ENCODE measurements at regions not wholly inside any gene's neighbourhood (a gene's known extent, or its start where the extent isn't known, plus 50 kb on each side); places are given as distances from the start of the nearest gene placed in this dataset.

- TF ChIP-seq PRDM2 (tag by site-specific recombination; IDR thresholded peaks at IDR 0.05; ENCODE audit: borderline replicate concordance) (no peak), BCL11B (tag by site-specific recombination; IDR thresholded peaks at IDR 0.05; ENCODE audit: low read depth) (no peak), ZNF132 (tag by site-specific recombination; IDR thresholded peaks at IDR 0.05; ENCODE audit: borderline replicate concordance) (no peak), ZBTB48 (tag by site-specific recombination; IDR thresholded peaks at IDR 0.05) (no peak), ZNF248 (tag by site-specific recombination; IDR thresholded peaks at IDR 0.05) (no peak), ZNF501 (tag by site-specific recombination; IDR thresholded peaks at IDR 0.05) (no peak)
Observed at GRCh38 chr14:43872222-43872621, 634.9 kb downstream of the FSCB start (continued).

GRCh38 chr14:43858981-43859380, 648.1 kb downstream of the FSCB start:
- no peak for TF ChIP-seq ZNF354C (tag by site-specific recombination; IDR thresholded peaks at IDR 0.05; ENCODE audit: borderline replicate concordance, low read depth)
- no peak overlapping the region for H3K27ac ChIP-seq (ENCODE audit: extremely low read depth, low read depth, low read length)
- H3K4me1 ChIP-seq (ENCODE audit: control insufficient read depth, insufficient read depth, low read length): no peaks in the 10 kb centered on the region
- no peaks in the 10 kb centered on the region for H3K36me3 ChIP-seq (ENCODE audit: control insufficient read depth in 2 of 2, insufficient read depth in 1 of 2, low read length in 2 of 2)
- no peaks in the 10 kb centered on the region for H3K9me3 ChIP-seq (ENCODE audit: control insufficient read depth, insufficient read depth, low read depth, low read length)
- CTCF ChIA-PET: no interaction called here
- POLR2A ChIA-PET: no interaction called here
- H3K4me3 ChIP-seq (ENCODE audit: low read depth, low read length): no peak overlapping the region

- POLR2A ChIA-PET: no interaction called here
- no peak for TF ChIP-seq ZNF292 (tag by site-specific recombination; IDR thresholded peaks at IDR 0.05; ENCODE audit: borderline replicate concordance, low read depth)
- Histone ChIP-seq H3K4me3 (ENCODE audit: low read depth, low read length) (no peak overlapping the region), H3K9me3 (ENCODE audit: control insufficient read depth, insufficient read depth, low read depth, low read length) (no peaks in the 10 kb centered on the region), H3K27ac (ENCODE audit: extremely low read depth, low read depth, low read length) (no peak overlapping the region), H3K4me1 (ENCODE audit: control insufficient read depth, insufficient read depth, low read length) (no peaks in the 10 kb centered on the region), H3K36me3 (ENCODE audit: control insufficient read depth in 2 of 2, insufficient read depth in 1 of 2, low read length in 2 of 2) (no peaks in the 10 kb centered on the region)
- CTCF ChIA-PET: no interaction called here
Observed at GRCh38 chr14:43855556-43855955, 651.5 kb downstream of the FSCB start.

- TF ChIP-seq PATZ1 (tag by site-specific recombination; IDR thresholded peaks at IDR 0.05) (no peak), ZNF121 (tag by site-specific recombination; IDR thresholded peaks at IDR 0.05) (no peak), FEZF1 (tag by site-specific recombination; IDR thresholded peaks at IDR 0.05) (no peak), ZNF555 (tag by site-specific recombination; conservative IDR thresholded peaks at IDR 0.05) (no peak), KLF10 (tag by site-specific recombination; IDR thresholded peaks at IDR 0.05) (no peak), BCL11A (tag by site-specific recombination; IDR thresholded peaks at IDR 0.05; ENCODE audit: low read depth) (no peak), ZNF610 (tag by site-specific recombination; IDR thresholded peaks at IDR 0.05; ENCODE audit: borderline replicate concordance) (no peak), AEBP2 (tag by site-specific recombination; IDR thresholded peaks at IDR 0.05; ENCODE audit: borderline replicate concordance) (no peak), ZNF645 (tag by site-specific recombination; IDR thresholded peaks at IDR 0.05) (no peak), ZEB2 (tag by site-specific recombination; IDR thresholded peaks at IDR 0.05) (no peak), ZNF202 (tag by site-specific recombination; IDR thresholded peaks at IDR 0.05; ENCODE audit: borderline replicate concordance) (no peak)
- CTCF ChIA-PET: no interaction called here
Observed at GRCh38 chr14:43853541-43853940, 653.5 kb downstream of the FSCB start.

More at GRCh38 chr14:43853541-43853940, 653.5 kb downstream of the FSCB start:
- H3K36me3 ChIP-seq (ENCODE audit: control insufficient read depth in 2 of 2, insufficient read depth in 1 of 2, low read length in 2 of 2): no peaks in the 10 kb centered on the region
- POLR2A ChIA-PET: no interaction called here
- H3K4me3 ChIP-seq (ENCODE audit: low read depth, low read length): no peak overlapping the region
- no peaks in the 10 kb centered on the region for H3K4me1 ChIP-seq (ENCODE audit: control insufficient read depth, insufficient read depth, low read length)
- H3K9me3 ChIP-seq (ENCODE audit: control insufficient read depth, insufficient read depth, low read depth, low read length): no peaks in the 10 kb centered on the region
- H3K27ac ChIP-seq (ENCODE audit: extremely low read depth, low read depth, low read length): no peak overlapping the region

All from HEK293 (cell line).